Superior temporal gyrus (tissue), 1 donor: ENCODE measurements at regions not wholly inside any gene's neighbourhood (a gene's known extent, or its start where the extent isn't known, plus 50 kb on each side); places are given as distances from the start of the nearest gene placed in this dataset.

Source experiments
- DNase-seq: peaks from one replicate; pipeline ENCODE4 v3.0.0-alpha.2; 2016; ENCODE audit errors: extremely low spot score

GRCh38 chr4:123455360-123455759 lies 58.8 kb downstream of the SPRY1 start:
- DNase-seq = no peak

DNA sequence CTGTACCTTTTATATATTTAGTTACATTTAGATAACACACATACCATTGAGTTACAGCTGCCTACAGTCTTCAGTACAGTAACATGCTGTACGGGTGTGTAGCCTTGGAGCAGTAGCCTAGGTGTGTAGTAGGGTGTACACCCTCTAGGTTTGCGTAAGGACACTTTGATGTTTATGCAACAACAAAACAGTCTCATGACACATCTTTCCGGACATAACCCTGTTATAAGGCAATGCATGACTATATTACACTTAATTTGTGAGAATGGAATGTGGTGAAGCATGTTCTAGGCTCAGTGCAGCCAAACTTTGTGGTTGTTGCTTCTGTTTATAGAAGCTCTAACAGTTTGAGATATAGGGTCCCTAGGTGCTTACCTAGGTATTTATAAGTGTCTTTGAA lies 65.4 kb downstream of the SPRY1 start:
- DNase-seq = no peak

- no peak for DNase-seq
Observed at GRCh38 chr4:123463869-123464268, 67.3 kb downstream of the SPRY1 start.

DNA sequence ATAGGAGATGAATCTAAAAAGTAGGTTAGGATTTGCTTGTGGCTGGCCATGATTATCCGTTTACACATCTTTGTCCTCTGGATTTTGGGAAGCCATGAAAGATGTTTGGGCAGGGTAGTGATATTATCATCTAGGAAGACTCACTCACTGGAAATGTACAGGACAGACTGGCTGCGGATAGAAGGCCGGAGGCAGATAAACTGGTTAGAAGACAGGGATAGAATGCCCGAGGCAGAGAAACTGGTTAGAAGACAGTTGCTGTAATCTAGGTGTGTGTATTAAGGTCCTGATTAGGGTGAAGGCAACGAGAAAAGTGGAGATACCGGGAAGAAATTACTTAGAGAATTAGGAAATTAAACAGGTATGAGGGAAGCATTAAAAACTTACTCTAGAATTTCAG lies 68.8 kb downstream of the SPRY1 start:
- no peak for DNase-seq

DNA sequence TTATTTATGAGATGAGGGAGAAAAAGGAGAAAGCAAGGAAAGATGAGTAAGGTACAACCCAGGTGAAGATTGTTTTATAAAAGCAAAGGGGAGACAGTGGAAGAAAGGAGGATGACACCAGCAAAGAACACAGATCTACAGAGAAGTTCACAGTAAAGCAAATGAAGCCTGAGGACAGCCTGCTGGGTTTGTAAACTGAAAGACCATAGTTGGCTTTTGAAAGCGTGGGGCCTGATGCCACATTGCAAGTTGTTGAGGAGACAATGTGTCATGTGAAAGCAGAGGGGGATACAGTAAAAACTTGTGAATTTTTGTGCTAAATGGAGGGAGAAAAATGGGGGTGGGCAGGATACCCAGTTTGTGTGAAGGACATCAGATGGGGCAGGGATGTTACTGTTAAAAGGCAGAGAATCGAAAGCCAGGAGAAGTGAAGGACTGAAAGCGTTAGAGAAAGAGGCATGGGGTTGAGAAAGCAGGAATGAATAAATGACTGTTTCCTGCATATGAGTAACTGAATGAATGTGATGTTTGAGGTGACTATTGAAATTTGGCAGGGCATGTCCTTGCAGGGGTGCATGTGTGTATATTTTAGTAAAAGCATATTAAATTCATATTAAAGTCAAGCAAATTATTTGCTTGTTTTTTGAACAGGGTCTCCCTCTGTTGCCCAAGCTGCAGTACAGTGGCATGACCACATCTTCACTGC lies 69.6 kb downstream of the SPRY1 start:
- DNase-seq = no peak

DNA sequence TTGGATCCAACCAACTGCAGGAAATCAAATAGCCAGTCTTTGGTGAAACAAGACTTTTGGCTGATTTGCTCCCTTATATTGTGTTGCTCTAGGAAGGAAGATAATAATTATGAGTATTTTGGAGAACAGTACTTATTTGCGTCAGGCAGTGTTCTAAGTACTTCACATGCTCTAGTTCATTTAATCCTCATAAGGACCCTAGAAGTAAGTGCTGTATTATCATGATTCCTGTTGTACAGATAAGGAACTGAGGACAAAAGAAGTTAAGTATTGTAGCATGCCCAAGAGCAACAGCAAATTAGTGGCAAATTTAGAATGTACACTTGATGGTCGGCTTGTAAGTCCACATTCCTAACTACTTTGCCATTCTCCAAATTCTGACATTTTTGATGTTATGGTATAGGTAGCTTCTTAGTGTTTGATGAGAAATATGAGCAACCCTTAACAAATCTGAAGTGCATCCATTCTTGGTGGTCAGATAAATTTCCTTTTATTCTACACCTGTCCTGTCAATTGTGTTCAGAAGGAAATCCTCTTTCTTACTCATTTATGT lies 72.0 kb downstream of the SPRY1 start:
- DNase-seq = no peak

DNA sequence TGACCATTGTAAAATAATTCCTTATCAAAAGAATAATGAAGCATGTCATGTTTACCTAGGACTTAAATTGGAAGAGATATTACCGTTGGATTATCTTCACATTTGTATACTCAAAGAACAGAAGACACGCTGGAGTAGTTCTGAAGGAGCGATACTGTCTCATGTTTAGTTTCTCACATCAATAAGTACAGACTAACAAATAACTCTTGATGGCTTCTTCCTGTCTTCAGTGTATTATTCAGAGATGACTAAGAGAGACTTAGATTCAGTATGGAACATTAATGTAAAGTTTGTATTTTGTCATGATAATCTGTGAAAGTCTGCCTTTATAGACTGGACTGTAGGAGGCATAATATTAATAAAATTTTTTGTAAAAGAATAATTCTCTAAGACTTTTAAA lies 72.7 kb downstream of the SPRY1 start:
- no peak for DNase-seq

- DNase-seq = no peak
Observed at GRCh38 chr4:123469696-123470095, 73.1 kb downstream of the SPRY1 start.

GRCh38 chr4:123470640-123471039 lies 74.0 kb downstream of the SPRY1 start:
- DNase-seq = no peak

GRCh38 chr4:123471655-123472369 lies 75.2 kb downstream of the SPRY1 start:
- no peak for DNase-seq

DNA sequence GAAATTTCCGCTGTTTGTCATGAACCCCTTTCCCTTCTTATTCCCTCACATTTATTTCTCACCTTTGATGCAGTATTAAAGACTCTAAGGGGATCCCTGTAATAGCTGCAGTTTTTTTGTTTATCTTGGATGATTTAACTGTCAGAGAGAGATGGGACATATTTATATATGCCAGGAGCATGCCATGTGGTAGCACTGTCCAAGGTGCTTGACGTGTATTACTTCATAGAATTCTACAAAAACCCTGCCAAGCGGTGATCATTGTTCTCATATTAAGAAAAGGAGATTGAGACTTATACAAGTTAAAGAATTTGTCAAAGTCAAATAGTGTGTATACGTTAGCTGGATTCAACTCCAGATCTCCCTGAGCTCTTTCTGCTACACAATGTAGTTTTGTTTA lies 78.2 kb downstream of the SPRY1 start:
- DNase-seq = no peak

- no peak for DNase-seq
Observed at GRCh38 chr4:123476089-123476488, 79.5 kb downstream of the SPRY1 start.

GRCh38 chr4:123477711-123478209 lies 81.2 kb downstream of the SPRY1 start:
- DNase-seq = no peak

GRCh38 chr4:123478859-123479345 lies 82.3 kb downstream of the SPRY1 start:
- DNase-seq = no peak

DNA sequence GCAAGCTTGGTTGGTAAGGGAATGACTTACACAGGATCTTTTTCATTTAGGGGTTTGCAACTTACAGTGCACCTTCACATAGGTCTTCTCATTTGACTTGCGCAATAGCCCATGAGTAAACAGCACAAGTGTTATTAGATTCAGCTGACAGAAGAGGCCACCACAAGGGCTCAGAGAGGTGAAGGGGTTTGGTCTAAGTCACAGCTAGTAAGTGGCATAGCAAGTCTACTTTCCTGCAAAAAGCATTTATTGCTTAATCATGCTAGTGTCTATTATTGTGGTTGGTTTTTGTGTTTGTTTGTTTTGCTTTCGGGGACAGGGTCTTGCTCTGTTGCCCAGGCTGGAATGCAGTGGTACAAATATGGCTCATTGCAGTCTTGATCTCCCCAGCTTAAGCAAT lies 83.3 kb downstream of the SPRY1 start:
- no peak for DNase-seq

DNA sequence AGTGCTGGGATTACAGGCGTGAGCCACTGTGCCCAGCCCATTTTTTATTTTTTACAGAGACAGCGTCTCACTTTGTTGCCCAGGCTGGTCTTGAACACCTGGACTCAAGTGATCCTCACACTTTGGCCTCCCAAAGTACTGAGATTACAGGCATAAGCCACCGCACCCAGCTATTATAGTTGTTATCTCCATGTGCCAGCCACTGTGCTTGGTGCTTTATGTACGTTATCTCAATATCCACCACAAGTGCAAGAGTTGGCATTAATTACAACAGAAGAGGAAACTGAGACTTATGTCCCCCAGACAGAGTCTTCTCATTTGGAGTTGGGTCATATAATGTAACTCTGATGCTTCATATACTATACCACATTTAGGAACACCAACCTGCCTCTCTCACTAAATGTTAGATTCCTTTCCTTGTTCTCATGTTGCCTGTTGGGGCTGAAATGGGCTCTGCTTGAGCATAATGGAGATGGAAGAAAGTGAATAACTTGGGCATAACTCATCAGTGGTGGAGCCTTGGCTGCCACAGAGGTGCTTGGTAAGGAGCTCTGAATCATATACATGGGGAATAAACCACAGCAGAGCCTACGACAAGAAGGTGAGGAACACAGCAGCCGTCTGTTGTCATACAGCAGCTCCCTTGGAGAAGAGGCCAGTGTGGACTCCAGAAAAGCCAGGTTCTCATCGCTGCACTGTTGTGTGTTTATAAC lies 84.3 kb downstream of the SPRY1 start:
- DNase-seq = no peak

DNA sequence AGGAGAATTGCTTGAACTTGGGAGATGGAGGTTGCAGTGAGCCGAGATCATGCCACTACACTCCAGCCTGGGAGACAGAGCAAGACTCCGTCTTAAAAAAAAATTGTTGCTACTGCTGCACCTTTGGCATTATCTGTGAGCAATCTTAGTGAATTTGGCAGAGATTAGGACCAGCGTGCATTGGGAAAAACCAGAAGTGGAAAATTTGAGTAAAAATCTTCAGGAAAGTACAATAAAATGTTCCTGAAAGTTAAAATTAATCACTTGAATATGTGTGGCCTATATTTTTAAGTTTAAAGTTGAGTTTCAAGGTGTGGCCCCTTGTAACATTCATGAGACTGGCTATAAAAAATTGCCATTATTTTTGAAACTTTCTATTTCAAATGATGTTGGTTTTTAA lies 85.1 kb downstream of the SPRY1 start:
- no peak for DNase-seq

DNA sequence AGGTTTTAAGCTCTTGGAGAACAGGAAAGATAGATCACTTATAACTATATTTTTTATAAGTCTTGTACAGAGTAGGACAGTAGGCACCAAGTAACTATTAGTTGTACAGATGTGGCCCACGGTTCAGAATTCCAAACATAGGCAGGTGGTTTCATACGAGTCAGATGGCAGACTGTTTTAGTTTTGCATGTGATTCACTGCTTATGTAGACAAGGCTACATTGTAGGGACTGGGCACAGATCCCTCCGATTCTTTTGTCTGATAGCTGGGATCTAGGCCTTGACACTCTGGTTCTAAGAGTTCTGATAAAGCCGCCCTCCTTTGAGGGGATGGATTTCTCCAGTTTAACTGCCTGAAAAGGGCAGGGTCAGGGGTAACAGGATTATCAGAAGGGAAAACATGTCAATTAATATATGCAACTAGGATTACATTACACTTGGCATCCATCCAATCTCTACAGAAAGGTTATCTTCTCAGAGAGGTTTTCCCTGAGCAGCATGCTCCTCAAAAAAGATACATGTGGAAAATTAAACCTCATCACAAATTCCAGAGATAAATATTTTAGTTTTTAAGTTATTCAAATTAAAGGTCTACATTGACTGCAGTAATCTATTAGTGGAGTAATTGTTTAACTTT lies 87.8 kb downstream of the SPRY1 start:
- no peak for DNase-seq

GRCh38 chr4:123485601-123486000 lies 89.0 kb downstream of the SPRY1 start:
- DNase-seq = no peak

DNA sequence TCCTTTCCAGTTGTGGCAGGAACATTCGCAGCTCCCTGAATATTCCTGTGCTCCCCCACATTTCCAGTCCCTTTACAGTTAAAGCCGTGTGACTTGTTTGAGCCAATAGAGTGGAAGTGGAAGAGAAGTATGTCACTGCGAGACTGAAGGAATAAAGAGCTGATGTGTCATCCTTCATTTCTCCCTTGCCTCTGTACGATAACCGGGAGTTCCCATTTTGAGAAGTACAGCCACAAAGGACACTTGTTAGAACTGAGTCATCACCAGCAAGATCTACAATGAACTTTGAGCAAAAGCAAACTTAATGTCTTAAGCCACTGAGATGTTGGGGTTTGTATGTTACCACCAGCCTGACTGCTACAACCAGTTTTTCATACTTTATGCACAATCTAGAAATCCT lies 92.3 kb downstream of the SPRY1 start:
- DNase-seq = no peak

DNA sequence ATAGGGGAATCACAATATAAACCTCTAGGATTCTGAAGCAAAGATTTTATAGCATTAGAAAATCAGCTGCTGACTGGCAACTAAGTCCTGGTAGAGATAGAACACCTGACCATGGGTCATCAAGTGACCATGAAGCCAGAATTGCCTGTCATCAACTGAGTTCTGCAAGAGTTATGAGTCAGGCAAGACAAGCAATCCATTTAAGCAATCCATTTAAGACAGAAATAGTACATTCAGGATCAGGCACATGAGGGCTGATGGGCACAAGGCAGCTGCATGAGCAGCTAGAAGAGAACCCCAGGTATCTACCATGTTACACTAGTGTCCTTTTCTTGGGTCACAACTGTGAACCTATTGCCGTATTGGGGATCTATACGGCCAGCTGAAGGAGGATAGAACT lies 98.9 kb downstream of the SPRY1 start:
- no peak for DNase-seq

DNA sequence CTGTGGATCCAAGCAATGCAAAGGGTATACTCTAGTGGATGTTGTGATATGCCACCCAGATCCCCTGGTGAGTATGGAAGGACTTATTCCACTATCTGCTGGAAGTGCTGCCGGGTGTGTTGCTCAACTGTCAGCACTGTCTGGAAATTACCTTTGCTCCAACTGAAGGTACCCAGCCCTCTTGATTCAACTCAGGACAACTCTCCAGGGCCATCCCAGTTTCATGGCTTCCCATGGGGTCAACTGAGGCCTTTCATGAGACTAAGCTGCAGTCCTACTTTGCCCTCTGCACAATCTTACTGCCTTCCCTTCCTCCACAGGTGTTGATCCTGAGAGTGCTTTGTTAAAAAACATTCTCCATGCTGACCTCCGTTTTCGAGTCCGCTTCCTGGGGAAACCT lies 99.8 kb downstream of the SPRY1 start:
- no peak for DNase-seq
